Colon (tissue), 2 donors: ENCODE measurements at regions not wholly inside any gene's neighbourhood (a gene's known extent, or its start where the extent isn't known, plus 50 kb on each side); places are given as distances from the start of the nearest gene placed in this dataset.
A peak's percentile ranks its signal among the peaks of the same experiment; 100 is the strongest.

Source experiments
- FAIRE-seq: peaks from 2 replicates; lab custom pipeline; 2012; peaks lifted over from hg19 to GRCh38; lab: Jason Lieb, UNC
- donor health status: control.
- donor health status: control.

DNA sequence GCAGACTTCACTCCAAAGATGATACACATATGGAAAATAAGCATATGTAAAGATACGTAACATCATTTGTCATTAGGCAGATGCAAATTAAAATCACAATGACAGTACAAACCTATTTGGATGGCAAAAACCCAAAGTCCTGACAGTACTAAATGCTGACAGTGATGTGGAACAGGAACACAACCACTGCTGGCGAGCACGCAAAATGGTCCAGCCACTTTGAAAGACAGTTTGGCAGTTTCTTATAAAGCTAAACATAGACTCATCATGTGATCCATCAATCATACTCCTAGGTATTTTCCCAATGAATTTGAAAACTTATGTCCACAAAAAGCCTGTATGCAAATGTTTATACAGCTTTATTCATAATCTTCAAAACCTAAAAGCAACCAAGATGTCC, 200.7 kb downstream of the RAMP3 start:
- no peak for FAIRE-seq

- FAIRE-seq, result no peak
These were observed 201.7 kb downstream of the RAMP3 start for GRCh38 chr7:45359250-45359649.

DNA sequence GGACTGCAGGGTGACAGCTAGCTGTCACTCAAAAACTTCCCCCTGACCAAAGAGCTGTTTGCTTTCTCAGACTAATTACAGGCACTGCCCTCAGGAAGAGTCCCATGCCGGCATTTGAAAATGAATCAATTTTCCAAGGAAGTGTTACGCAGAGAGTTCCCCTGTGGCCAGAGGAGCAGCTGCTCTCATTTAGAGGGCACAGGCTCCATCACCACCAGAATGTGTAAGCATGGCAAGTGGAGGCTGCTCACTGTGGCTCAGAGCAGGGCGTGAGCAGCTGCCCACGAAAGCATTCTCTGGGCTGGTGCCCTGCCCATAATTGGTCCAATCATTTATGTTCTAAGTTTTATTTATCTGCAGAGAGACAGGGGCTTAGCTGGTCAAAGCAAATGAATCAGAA, 202.2 kb downstream of the RAMP3 start:
- FAIRE-seq, result no peak

GRCh38 chr7:45363669-45364068, 206.1 kb downstream of the RAMP3 start:
- no peak for FAIRE-seq

DNA sequence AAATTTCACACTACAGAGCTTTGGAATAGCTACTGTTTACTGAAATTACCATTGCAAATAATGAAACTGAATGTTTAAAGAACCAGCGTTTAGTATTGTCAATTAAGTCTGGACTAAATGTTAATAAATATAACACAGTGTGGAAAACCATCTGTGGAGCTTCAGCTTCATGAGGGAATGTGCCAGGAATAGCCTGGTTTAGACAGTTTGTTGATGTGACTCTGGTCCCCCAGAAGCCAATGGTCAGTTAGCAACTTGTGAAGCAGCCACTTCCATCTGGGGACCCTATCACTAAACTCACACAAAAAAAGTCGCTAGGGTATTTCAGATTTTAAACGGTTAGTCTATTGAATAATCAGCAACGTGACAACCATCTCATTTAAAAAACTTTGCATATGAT, 207.8 kb downstream of the RAMP3 start:
- FAIRE-seq, result no peak

- FAIRE-seq, result no peak
These were observed 207.7 kb upstream of the ADCY1 start for GRCh38 chr7:45366475-45366874.

DNA sequence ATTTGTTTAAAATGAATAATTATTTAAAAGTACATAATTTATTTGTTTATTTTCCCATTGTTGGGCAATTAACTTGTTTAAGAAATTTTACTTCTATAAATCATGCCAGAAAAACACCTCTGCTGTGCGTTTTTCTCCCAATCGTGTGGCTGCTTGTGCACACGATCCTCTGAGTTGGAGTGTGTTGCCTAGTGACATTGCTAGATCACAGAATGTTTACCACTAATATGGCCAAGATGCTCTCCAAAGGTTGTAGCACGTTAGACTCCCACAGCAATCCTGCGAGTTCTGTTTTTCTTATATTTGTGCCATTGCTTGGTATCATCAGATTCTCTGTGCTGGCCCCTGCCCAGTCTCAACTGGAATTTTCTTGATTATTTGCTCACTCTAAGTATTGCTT, 207.1 kb upstream of the ADCY1 start:
- no peak for FAIRE-seq

GRCh38 chr7:45368129-45368807, 205.9 kb upstream of the ADCY1 start:
- peak; percentile 73 for FAIRE-seq

DNA sequence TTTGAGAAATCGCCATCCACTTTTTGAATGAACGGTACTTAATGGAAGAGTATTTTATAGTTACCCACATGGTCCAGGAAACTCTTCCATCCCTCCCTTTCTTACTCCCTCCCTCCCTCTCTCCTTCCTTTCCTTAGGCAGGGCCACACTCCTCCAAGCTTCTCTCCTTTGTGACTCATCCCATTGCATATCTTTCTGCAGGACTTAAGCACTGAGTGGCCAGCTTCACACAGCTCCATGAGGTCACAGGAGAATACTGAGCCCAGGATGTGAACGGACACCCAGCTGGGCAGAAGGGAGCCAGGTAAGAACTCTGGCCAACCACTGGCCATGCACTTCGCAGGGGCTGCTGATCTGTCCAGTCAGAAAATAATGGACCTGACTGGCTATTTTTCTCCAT, 189.7 kb upstream of the ADCY1 start:
- FAIRE-seq, result no peak

DNA sequence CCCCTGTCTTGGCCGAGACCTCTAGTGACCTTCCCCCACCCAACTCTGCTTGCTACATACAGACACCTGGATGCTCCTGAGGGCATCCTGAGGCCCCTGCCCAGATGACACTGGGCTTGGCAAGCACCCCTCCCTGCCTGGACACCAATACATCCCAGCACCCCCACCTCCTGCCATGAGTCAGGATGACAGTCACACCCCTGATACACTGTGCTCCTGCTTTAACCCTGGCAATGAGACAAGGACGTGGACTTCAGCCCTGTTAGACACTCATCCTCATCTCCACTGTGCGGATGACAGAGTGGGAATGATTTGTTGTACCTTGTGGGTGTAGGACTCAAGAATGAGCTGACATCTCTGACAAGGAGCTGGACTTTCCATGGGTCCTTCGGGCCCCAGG, 186.3 kb upstream of the ADCY1 start:
- no peak for FAIRE-seq

- FAIRE-seq, result no peak
These were observed 184.9 kb upstream of the ADCY1 start for GRCh38 chr7:45389073-45389872.

DNA sequence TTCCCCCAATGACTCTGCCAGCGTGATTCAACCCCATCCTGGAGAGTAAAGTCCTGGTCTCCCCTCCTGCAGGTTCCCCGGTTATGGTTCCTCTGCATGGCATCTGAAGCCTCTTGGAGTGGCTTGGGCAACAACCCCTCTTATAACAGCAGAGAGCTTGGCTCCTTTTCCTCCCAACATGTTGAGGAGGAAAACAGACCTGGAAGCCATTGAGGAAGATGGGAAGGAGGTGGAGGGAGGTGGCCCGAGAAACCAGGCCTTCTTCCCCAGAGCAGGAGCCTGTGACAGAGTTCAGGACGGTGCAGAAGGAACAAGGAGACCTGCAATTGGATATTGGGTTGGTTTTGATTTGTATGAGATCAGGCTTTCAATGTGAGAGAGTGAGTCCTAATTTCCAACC, 184.0 kb upstream of the ADCY1 start:
- FAIRE-seq, result no peak

DNA sequence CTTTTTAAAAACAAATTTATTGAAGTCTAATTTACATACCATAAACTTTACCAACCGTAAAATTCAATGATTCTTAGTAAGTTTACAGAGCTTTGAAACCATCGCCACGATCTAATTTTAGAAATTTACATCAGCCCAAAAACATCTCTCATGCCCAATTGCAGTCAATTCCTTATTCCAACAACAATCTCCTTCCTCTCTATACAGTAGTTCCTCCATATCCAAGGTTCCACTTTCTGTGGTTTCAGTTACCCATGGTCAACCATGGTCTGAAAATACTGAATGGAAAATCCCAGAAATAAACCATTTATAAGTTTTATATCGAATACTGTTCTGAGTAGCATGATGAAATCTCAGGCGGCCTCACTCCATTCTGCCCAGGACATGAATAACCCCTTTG, 183.4 kb upstream of the ADCY1 start:
- no peak for FAIRE-seq

DNA sequence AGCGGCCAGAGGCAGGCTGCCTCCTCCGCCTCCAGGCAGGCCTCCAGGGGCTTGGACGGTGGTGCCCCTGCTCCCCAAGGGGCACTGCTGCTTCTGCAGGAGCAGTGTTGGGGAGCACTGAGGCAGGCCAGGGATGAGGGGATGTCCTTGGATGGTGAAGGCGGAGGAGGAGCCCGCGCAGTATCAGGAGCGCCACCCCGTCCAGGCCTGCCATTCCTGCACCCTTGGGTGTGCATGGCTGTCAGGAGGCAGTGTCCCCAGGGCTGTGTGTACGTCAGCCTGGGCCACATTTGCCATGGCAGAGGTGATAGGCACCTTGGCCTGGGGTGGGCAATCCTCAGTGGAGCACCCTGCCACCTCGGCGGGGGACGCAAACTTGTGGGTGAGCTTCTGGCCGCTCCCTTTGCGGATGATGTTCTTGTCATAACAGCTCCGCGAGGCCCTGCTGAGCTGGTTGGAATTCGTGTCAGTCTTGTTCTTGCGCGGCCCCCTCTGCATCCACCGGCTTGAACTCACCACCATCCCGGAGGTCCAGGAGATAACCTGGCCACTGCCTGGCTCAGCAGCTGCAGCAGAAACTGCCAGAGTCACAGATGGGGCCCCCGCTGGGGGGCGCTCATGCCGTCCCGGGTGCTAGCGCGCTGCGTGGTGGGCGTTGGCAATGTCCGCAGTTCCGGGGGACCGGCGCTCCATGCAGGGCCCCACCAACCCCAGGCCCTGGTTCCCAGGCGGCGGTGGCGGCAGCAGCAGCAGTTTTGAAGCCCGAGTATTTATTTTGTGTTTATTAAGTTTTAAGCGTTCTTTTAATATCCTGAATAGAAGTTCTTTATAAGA, 182.3 kb upstream of the ADCY1 start:
- FAIRE-seq, result no peak

GRCh38 chr7:45394117-45394708, 180.0 kb upstream of the ADCY1 start:
- no peak for FAIRE-seq

- no peak for FAIRE-seq
These were observed 175.1 kb upstream of the ADCY1 start for GRCh38 chr7:45399069-45399468.

DNA sequence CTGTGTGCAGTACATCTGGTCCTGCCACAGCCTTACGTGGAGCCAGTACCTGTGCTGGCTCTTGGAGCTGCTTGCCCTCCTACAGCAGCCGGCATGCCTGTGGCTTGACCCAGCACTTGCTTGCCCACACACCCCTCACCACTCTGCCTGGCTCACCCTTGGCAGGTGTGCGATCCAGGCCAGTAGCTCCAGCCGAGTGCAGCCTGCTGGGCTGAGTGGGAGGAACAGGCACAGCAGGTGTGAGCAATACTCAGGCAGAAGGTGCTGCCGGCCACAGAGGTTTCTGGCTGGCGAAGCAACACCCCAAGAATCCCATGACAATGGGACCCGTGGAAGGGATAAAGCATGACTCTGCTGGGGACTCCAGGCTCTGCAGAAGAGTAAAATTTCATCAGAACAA, 173.5 kb upstream of the ADCY1 start:
- FAIRE-seq, result no peak

- no peak for FAIRE-seq
These were observed 173.0 kb upstream of the ADCY1 start for GRCh38 chr7:45401155-45401554.

DNA sequence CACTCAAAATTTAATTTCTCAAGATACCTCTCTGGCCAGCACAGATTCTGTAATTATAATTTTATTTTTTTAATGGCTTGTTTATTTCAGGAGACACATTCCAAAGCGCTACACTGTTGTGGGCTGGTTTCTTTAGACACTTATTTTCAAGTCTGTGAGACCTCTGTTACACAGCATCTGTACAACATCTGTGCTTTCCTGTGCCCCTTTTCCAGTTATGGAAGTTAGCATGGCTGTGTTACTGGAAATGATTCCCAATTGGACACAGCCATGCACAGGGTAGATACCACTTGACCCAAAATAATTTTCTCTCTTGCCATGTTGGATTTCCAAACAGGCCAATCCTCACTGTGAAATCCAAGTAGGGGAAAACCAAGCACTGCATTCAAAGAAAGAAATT, 172.3 kb upstream of the ADCY1 start:
- FAIRE-seq, result no peak

DNA sequence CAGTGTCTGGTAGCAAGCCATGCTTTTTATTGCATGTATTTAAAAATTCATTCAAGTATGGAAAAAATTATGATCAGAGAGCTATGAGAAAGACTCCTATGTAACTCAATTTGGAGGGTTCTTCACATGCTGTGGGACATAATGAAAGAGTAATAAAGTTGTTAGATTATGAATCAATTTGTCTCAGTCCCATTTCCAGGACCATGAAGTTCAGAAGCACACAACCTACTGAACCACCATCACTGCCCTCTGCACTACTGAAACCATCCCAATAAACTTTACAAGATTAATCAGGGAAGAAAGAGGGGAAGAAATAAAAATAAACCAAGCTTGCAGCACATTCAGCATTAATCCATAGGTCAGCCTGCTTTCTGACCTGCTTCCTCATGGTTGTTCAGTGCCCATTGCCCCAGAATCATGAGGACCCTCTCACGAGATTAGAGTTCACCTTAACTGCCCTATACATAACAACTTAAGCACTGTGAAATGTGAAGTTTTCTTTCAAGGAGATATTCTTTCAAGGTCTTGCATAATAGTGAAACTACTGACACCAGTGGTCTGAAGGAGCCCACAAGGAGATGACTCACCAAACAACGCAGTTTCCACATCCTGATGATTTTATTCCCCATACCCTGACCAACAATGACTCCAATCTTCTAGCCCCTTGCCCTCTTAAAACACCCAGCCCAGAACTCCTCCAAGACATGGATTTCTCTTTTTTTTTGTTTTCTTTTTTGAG, 171.5 kb upstream of the ADCY1 start:
- no peak for FAIRE-seq

DNA sequence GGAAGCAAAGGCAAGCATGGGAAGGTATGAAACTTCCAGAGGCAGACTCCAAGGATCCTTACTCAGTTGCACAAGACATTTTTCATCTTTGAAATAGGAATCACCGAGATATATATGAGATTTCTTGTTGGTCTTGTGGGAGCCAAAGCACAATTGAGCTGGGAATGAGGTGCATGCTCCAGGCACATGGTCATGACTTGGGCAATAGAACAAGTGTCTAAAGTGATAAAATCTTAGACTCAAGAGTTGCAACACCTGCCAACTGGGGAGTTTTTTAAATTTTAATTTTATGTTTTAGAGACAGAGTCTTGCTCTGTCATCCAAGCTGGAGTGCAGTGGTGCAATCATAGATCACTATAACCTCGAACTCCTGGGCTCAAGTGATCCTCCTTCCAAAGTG, 169.5 kb upstream of the ADCY1 start:
- no peak for FAIRE-seq
